Endothelial cell of umbilical vein (primary cell): ENCODE measurements at regions not wholly inside any gene's neighbourhood (a gene's known extent, or its start where the extent isn't known, plus 50 kb on each side); places are given as distances from the start of the nearest gene placed in this dataset.

Source experiments
- BruUV-seq: library from RNA; stranded (reverse); fragments of 400-500 nt; replicated peaks from 2 replicates; lab custom pipeline; 2021; lab: Mats Ljungman, UMichigan
- CTCF ChIA-PET: fragments of 300-600, 350-600 bp; sonication (Branson Sonifier 250); formaldehyde crosslinking; loops from one replicate; lab custom pipeline; 2021; ENCODE audit warnings: antibody characterized with exemption, inconsistent platforms; lab: Charles Lee
- POLR2A ChIA-PET: fragments of 300-600, 350-600 bp; sonication (Branson Sonifier 250); formaldehyde crosslinking; loops from one replicate; lab custom pipeline; 2021; ENCODE audit warnings: antibody characterized with exemption, inconsistent platforms; lab: Charles Lee
- DNase-seq: peaks from one replicate; pipeline ENCODE4 v3.0.0-alpha.2; 2011; ENCODE audit warnings: low read depth, low spot score
- FAIRE-seq: peaks from 2 replicates; lab custom pipeline; 2011; peaks lifted over from hg19 to GRCh38; lab: Jason Lieb, UNC
- H2AFZ ChIP-seq: 2 replicates; pipeline ENCODE4 v1.6.0; 2012; ENCODE audit warnings: low read depth, low read length, control low read depth, inconsistent platforms
- H3K27ac ChIP-seq: 2 replicates; pipeline ENCODE4 v1.5.1; 2011; ENCODE audit warnings: low read depth, mild to moderate bottlenecking, control low read depth, low read length, moderate library complexity; ENCODE audit not compliant: insufficient read depth
- H3K27me3 ChIP-seq, 2 experiments: 2 replicates each; pipeline versions ENCODE4 v1.6.0 to v1.6.1; 2011; ENCODE audit warnings: low read length in 2 of 2, mixed read lengths in 1 of 2; ENCODE audit not compliant: control insufficient read depth in 2 of 2, insufficient read depth in 2 of 2
- H3K36me3 ChIP-seq, 2 experiments: 2 replicates in 1 of 2; 3 replicates in 1 of 2; pipeline ENCODE4 v1.5.1; 2011; ENCODE audit warnings: low read length in 2 of 2, mild to moderate bottlenecking in 1 of 2, moderate library complexity in 1 of 2; ENCODE audit not compliant: control insufficient read depth in 2 of 2, insufficient read depth in 2 of 2; ENCODE audit errors: extremely low read depth in 1 of 2
- H3K4me1 ChIP-seq: 3 replicates; pipeline ENCODE4 v1.5.1; 2011; ENCODE audit warnings: mild to moderate bottlenecking, low read length; ENCODE audit not compliant: control insufficient read depth, insufficient read depth; ENCODE audit errors: extremely low read depth
- H3K4me2 ChIP-seq: 2 replicates; pipeline ENCODE4 v1.6.1; 2011; ENCODE audit warnings: low read length, control low read depth, mixed read lengths; ENCODE audit not compliant: insufficient read depth
- H3K4me3 ChIP-seq, 3 experiments: fragments of 200-600 bp in 1 of 3; sonication (generic), shearing (Covaris generic) in 1 of 3; replicated peaks in 1 of 3; 2 replicates each; pipeline ENCODE4 v1.5.1; 2011 to 2016; ENCODE audit warnings: control low read depth in 3 of 3, low read length in 3 of 3, mild to moderate bottlenecking in 2 of 3, inconsistent platforms in 1 of 3, low read depth in 1 of 3, moderate library complexity in 1 of 3; ENCODE audit not compliant: insufficient read depth in 1 of 3
- H3K79me2 ChIP-seq: 2 replicates; pipeline ENCODE4 v1.6.0; 2012; ENCODE audit warnings: low read length, inconsistent platforms; ENCODE audit not compliant: control insufficient read depth, insufficient read depth
- H3K9ac ChIP-seq: replicated peaks from 2 replicates; pipeline ENCODE3; 2011; ENCODE audit warnings: low read length, control low read depth; ENCODE audit not compliant: insufficient read depth; ENCODE audit errors: extremely low read depth
- H3K9me1 ChIP-seq: replicated peaks from 3 replicates; pipeline ENCODE4 v1.6.0; 2011; ENCODE audit warnings: mild to moderate bottlenecking, low read length; ENCODE audit not compliant: control insufficient read depth, insufficient read depth; ENCODE audit errors: extremely low read depth
- H3K9me3 ChIP-seq: replicated peaks from 2 replicates; pipeline ENCODE4 v1.5.1; 2012; ENCODE audit warnings: low read length, inconsistent platforms; ENCODE audit not compliant: control insufficient read depth, insufficient read depth
- H4K20me1 ChIP-seq: replicated peaks from 2 replicates; pipeline ENCODE3; 2011; ENCODE audit warnings: mild to moderate bottlenecking, low read length; ENCODE audit not compliant: control insufficient read depth, insufficient read depth; ENCODE audit errors: extremely low read depth
- EZH2 ChIP-seq: IDR thresholded peaks from 2 replicates; pipeline ENCODE4 v1.6.1; 2012; ENCODE audit warnings: borderline replicate concordance, low read depth, mild to moderate bottlenecking, moderate library complexity, low read length, inconsistent platforms; ENCODE audit not compliant: severe bottlenecking
- FOS ChIP-seq: IDR thresholded peaks from 2 replicates; pipeline ENCODE4 v1.6.1; 2011; ENCODE audit warnings: mild to moderate bottlenecking, low read length, moderate library complexity, borderline replicate concordance; ENCODE audit not compliant: insufficient read depth
- GATA2 ChIP-seq: IDR thresholded peaks from 2 replicates; pipeline ENCODE4 v1.7.0; 2011; ENCODE audit warnings: low read depth, mild to moderate bottlenecking, moderate library complexity, mixed read lengths, low read length; ENCODE audit not compliant: insufficient read length, insufficient read depth
- JUN ChIP-seq: IDR thresholded peaks from 2 replicates; pipeline ENCODE4 v1.6.1; 2011; ENCODE audit warnings: borderline replicate concordance, low read depth; ENCODE audit not compliant: insufficient read length, insufficient read depth
- MYC ChIP-seq: IDR thresholded peaks from one replicate; pipeline ENCODE4 v1.6.1; 2011; ENCODE audit warnings: mild to moderate bottlenecking, low read depth, low read length
- POLR2A ChIP-seq: IDR thresholded peaks from 2 replicates; pipeline ENCODE4 v1.6.1; 2012; ENCODE audit warnings: low read depth, mild to moderate bottlenecking, control low read depth, low read length
- POLR2AphosphoS5 ChIP-seq: IDR thresholded peaks from 2 replicates; pipeline ENCODE4 v1.6.1; 2012; ENCODE audit warnings: low read depth, mild to moderate bottlenecking, control low read depth, low read length, moderate library complexity; ENCODE audit not compliant: insufficient read depth
- dilution Hi-C: fragments of 300-500 bp; cut with MboI; formaldehyde crosslinking; loops from one replicate; pipeline ENCODE4 v1.15.0; 2019; ENCODE audit warnings: low sequenced_read_pairs; ENCODE audit not compliant: extremely low pct_ligation_motif_present
- intact Hi-C: fragments of 100-400 bp; cut with micrococcal nuclease; formaldehyde crosslinking; loops from one replicate; pipeline ENCODE4 v1.10.0; 2022
- TF ChIP-seq, protein P1 (sequence below), 2 donors: IDR thresholded peaks; 1 replicate in 1 of 2; 2 replicates in 1 of 2; pipeline ENCODE4 v1.5.1; 2011; ENCODE audit warnings: low read length in 2 of 2, mild to moderate bottlenecking in 2 of 2, moderate library complexity in 2 of 2, control low read depth in 1 of 2, inconsistent platforms in 1 of 2, low read depth in 1 of 2; ENCODE audit not compliant: insufficient read depth in 1 of 2; ENCODE audit errors: extremely low read depth in 1 of 2
- TF ChIP-seq, protein P2 (sequence below): IDR thresholded peaks from 2 replicates; pipeline ENCODE4 v1.6.1; 2011; ENCODE audit not compliant: insufficient read depth, insufficient read length

DNA sequence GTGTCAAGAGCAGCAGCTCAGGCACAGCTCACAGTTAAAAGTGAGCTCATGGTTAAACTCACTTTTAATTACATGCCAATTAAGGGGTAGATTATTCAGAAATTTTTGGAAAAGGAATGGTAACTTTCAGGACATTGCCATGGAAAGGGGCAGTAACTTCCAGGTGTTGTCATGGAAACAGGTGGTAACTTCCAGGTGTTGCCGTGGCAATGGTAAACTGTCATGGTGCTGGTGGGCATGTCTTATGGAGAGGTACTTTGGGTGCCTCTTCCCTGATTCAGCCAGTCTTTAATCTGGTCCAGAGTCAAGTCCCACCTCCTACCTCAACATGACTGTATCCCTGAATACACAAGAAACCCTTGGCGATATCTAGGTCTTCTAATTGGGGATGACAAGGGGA, 223.2 kb upstream of the TAS2R1 start:
- Histone ChIP-seq H3K9ac (no peak overlapping the region), H3K9me3 (peaks cover 3% of the 10 kb centered on the region), H3K4me2 (no peak overlapping the region), H3K27me3 (no peaks in the 10 kb centered on the region), H3K9me1 (no peaks in the 10 kb centered on the region), H2AFZ (no peak overlapping the region), H3K4me3 (no peak overlapping the region), H3K79me2 (no peaks in the 10 kb centered on the region), H3K4me1 (no peaks in the 10 kb centered on the region), H4K20me1 (no peaks in the 10 kb centered on the region), H3K27ac (no peak overlapping the region), H3K36me3 (no peaks in the 10 kb centered on the region)
- dilution Hi-C loops, result no loop called here
- ChIA-PET CTCF (no interaction called here), POLR2A (no interaction called here)
- DNase-seq, result no peak
- no peak for TF ChIP-seq EZH2
- TF ChIP-seq JUN, result no peak
- TF ChIP-seq FOS, result no peak
- TF ChIP-seq MYC, result no peak
- TF ChIP-seq, protein P1, sequence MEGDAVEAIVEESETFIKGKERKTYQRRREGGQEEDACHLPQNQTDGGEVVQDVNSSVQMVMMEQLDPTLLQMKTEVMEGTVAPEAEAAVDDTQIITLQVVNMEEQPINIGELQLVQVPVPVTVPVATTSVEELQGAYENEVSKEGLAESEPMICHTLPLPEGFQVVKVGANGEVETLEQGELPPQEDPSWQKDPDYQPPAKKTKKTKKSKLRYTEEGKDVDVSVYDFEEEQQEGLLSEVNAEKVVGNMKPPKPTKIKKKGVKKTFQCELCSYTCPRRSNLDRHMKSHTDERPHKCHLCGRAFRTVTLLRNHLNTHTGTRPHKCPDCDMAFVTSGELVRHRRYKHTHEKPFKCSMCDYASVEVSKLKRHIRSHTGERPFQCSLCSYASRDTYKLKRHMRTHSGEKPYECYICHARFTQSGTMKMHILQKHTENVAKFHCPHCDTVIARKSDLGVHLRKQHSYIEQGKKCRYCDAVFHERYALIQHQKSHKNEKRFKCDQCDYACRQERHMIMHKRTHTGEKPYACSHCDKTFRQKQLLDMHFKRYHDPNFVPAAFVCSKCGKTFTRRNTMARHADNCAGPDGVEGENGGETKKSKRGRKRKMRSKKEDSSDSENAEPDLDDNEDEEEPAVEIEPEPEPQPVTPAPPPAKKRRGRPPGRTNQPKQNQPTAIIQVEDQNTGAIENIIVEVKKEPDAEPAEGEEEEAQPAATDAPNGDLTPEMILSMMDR (IDR thresholded peaks at IDR 0.05; ENCODE audit: extremely low read depth in 1 of 2, insufficient read depth in 1 of 2, low read depth in 1 of 2, low read length in 2 of 2), result no peak
- no peak for TF ChIP-seq GATA2
- TF ChIP-seq, protein P2, sequence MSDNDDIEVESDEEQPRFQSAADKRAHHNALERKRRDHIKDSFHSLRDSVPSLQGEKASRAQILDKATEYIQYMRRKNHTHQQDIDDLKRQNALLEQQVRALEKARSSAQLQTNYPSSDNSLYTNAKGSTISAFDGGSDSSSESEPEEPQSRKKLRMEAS, result no peak
- TF ChIP-seq POLR2AphosphoS5, result no peak
- no peak for TF ChIP-seq POLR2A
- intact Hi-C loops, result no loop called here
- BruUV-seq, result no TSS peak
- FAIRE-seq, result no peak
